NCI-H2081 (cell line): ENCODE measurements at regions not wholly inside any gene's neighbourhood (a gene's known extent, or its start where the extent isn't known, plus 50 kb on each side); places are given as distances from the start of the nearest gene placed in this dataset.

Experiments used
- DNase-seq, 2 experiments: peaks; one replicate each; lab custom pipeline; 2025; lab: John Stamatoyannopoulos, UW

- DNase-seq: no peak
Observed at GRCh38 chr7:122248472-122248871, 56.1 kb downstream of the FEZF1 start.

DNA sequence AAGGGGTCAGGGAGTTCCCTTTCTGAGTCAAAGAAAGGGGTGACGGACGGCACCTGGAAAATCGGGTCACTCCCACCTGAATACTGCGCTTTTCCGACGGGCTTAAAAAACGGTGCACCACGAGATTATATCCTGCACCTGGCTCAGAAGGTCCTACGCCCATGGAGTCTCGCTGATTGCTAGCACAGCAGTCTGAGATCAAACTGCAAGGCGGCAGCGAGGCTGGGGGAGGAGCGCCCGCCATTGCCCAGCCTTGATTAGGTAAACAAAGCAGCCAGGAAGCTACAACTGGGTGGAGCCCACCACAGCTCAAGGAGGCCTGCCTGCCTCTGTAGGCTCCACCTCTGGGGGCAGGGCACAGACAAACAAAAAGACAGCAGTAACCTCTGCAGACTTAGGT, 65.8 kb downstream of the FEZF1 start:
- DNase-seq: peak in 1 of 2 experiments; percentile 28

- DNase-seq: peak; percentile 25 to 56
Observed at GRCh38 chr7:122238297-122238696, 66.3 kb downstream of the FEZF1 start.

- DNase-seq: no peak
Observed at GRCh38 chr7:122225874-122226273, 78.7 kb downstream of the FEZF1 start.

GRCh38 chr7:122219253-122219865, 75.3 kb upstream of the AASS start:
- peak; percentile 26 to 30 for DNase-seq

- DNase-seq: no peak
Observed at GRCh38 chr7:122217125-122217524, 73.1 kb upstream of the AASS start.

- DNase-seq: no peak
Observed at GRCh38 chr7:122212754-122213153, 68.7 kb upstream of the AASS start.

DNA sequence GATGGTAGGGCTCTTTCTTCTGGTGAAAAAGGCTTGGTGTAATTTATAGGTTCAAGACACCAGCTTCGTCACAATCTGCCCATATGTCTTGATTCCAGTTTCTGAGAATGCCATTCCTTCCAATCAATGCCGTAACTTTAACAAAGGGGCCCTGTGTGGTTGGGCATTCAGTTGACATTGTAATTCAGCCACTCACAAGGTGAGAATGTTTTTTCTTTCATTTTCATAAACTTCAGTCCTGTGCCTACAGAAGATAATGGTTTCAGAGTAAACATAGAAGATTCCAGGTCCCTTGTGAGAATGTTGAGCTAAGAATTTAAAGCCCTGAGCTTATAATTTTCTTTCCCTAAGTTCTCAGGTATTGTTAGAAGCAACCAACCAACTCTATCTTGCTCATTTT, 67.3 kb upstream of the AASS start:
- DNase-seq: no peak

- no peak for DNase-seq
Observed at GRCh38 chr7:122206985-122207384, 62.9 kb upstream of the AASS start.

GRCh38 chr7:122203814-122204213, 59.8 kb upstream of the AASS start:
- no peak for DNase-seq

GRCh38 chr7:122200888-122201287, 56.8 kb upstream of the AASS start:
- no peak for DNase-seq

DNA sequence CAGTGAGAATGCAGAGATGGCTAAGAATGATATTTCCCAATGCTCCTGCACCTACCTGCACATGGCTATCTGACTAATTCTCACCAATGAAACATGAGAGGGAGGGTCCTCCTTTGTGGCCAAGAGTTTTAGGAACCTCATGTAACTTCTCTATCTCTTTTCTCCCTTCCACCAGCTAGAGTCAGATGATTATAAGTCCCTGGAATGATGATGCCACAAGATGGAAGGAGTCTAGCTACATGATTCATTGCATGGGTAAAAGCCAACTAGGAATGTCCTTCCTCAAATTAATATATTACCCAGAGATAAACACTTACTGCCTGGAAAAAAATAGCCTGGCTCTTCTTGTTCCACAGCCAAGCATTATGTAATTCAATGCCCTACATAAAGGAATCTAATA, 55.1 kb upstream of the AASS start:
- DNase-seq: no peak

DNA sequence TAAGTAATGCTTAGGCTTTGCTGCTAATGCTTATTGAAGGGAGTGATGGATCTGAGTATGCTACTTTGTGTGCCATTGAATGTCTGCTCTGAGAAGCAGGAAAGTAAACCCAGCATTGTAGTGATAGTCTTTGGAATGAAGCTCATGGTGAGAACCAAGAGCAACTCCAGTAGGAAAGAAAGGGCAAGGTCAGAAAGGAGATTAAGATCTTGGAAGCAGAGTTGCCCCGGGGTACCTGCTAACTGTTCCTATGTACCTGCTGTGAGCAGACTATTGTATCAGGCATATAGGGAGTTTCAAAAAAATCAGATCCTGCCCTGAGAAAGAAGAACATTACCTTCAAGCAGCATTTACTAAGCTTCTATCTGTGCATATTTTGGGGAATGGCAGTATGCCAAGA, 54.5 kb upstream of the AASS start:
- DNase-seq: no peak
